DND-41 (cell line): ENCODE measurements at regions not wholly inside any gene's neighbourhood (a gene's known extent, or its start where the extent isn't known, plus 50 kb on each side); places are given as distances from the start of the nearest gene placed in this dataset.

Experiments
- EZH2 ChIP-seq: IDR thresholded peaks from 3 replicates; pipeline ENCODE4 v1.6.1; 2012; ENCODE audit warnings: borderline replicate concordance, low read depth, mild to moderate bottlenecking, moderate library complexity, low read length, inconsistent platforms; ENCODE audit not compliant: severe bottlenecking
- TF ChIP-seq, protein P1 (sequence below): IDR thresholded peaks from 2 replicates; pipeline ENCODE4 v1.5.1; 2012; ENCODE audit warnings: borderline replicate concordance, low read length, moderate library complexity, mild to moderate bottlenecking; ENCODE audit not compliant: poor library complexity, severe bottlenecking; ENCODE audit errors: extremely low read depth

GRCh38 chr4:31088600-31089230 lies 368.5 kb downstream of the PCDH7 start:
- no peak for TF ChIP-seq EZH2
- TF ChIP-seq, protein P1, sequence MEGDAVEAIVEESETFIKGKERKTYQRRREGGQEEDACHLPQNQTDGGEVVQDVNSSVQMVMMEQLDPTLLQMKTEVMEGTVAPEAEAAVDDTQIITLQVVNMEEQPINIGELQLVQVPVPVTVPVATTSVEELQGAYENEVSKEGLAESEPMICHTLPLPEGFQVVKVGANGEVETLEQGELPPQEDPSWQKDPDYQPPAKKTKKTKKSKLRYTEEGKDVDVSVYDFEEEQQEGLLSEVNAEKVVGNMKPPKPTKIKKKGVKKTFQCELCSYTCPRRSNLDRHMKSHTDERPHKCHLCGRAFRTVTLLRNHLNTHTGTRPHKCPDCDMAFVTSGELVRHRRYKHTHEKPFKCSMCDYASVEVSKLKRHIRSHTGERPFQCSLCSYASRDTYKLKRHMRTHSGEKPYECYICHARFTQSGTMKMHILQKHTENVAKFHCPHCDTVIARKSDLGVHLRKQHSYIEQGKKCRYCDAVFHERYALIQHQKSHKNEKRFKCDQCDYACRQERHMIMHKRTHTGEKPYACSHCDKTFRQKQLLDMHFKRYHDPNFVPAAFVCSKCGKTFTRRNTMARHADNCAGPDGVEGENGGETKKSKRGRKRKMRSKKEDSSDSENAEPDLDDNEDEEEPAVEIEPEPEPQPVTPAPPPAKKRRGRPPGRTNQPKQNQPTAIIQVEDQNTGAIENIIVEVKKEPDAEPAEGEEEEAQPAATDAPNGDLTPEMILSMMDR: no peak
